Mucosa of descending colon (tissue), 3 donors: ENCODE measurements at regions not wholly inside any gene's neighbourhood (a gene's known extent, or its start where the extent isn't known, plus 50 kb on each side); places are given as distances from the start of the nearest gene placed in this dataset.

Experiments used
- ATAC-seq: fragments of 200-7000 bp; cut with Tn5 transposase; one replicate; pipeline ENCODE4 v1.9.1; 2020; ENCODE audit warnings: mild to moderate bottlenecking, moderate library complexity
- DNase-seq, 3 donors: peaks; one replicate each; pipeline ENCODE4 v3.0.0-alpha.2; 2020
- H3K36me3 ChIP-seq: fragments of 200-600 bp; one replicate; pipeline ENCODE4 v1.8.0; 2021; ENCODE audit warnings: low read depth, mild to moderate bottlenecking
- H3K4me1 ChIP-seq: fragments of 200-600 bp; one replicate; pipeline ENCODE4 v1.8.0; 2021; ENCODE audit warnings: low read depth, mild to moderate bottlenecking
- H3K4me3 ChIP-seq: fragments of 200-600 bp; one replicate; pipeline ENCODE4 v1.8.0; 2021; ENCODE audit warnings: mild to moderate bottlenecking
- H3K9me3 ChIP-seq: fragments of 200-600 bp; one replicate; pipeline ENCODE4 v1.8.0; 2021; ENCODE audit warnings: mild to moderate bottlenecking
- intact Hi-C, 2 donors: fragments of 100-400 bp; cut with DNase I in 1 of 2; cut with micrococcal nuclease in 1 of 2; formaldehyde crosslinking; loops; one replicate each; pipeline versions ENCODE4 v1.11.0 to v1.11.1; 2022; cut with DNase I, micrococcal nuclease
- TF ChIP-seq, protein P1 (sequence below): fragments of 200-600 bp; IDR thresholded peaks from one replicate; pipeline ENCODE4 v1.8.0; 2022; ENCODE audit warnings: antibody characterized with exemption, mild to moderate bottlenecking
- donor health status: DM: no; HTN: no; CAD: no; lungs with moderate emphysema.
- donor health status: DM: no; HTN: no; CAD: no.
- donor health status: DM: no; HTN: yes; CAD: no.

GRCh38 chr11:107276077-107276476, 181.5 kb downstream of the CWF19L2 start:
- Histone ChIP-seq H3K4me1 (no peaks in the 10 kb centered on the region), H3K4me3 (no peak overlapping the region), H3K36me3 (no peaks in the 10 kb centered on the region), H3K9me3 (no peaks in the 10 kb centered on the region)
- DNase-seq: no peak
- intact Hi-C loops: no loop called here
- ATAC-seq: no peak
- TF ChIP-seq, protein P1, sequence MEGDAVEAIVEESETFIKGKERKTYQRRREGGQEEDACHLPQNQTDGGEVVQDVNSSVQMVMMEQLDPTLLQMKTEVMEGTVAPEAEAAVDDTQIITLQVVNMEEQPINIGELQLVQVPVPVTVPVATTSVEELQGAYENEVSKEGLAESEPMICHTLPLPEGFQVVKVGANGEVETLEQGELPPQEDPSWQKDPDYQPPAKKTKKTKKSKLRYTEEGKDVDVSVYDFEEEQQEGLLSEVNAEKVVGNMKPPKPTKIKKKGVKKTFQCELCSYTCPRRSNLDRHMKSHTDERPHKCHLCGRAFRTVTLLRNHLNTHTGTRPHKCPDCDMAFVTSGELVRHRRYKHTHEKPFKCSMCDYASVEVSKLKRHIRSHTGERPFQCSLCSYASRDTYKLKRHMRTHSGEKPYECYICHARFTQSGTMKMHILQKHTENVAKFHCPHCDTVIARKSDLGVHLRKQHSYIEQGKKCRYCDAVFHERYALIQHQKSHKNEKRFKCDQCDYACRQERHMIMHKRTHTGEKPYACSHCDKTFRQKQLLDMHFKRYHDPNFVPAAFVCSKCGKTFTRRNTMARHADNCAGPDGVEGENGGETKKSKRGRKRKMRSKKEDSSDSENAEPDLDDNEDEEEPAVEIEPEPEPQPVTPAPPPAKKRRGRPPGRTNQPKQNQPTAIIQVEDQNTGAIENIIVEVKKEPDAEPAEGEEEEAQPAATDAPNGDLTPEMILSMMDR: no peak

GRCh38 chr11:107275632-107276031, 182.0 kb downstream of the CWF19L2 start:
- no peak overlapping the region for H3K4me3 ChIP-seq
- no peaks in the 10 kb centered on the region for H3K9me3 ChIP-seq
- intact Hi-C loops: no loop called here
- TF ChIP-seq, protein P1: no peak
- ATAC-seq (no peak), DNase-seq (no peak)
- no peaks in the 10 kb centered on the region for H3K4me1 ChIP-seq
- no peaks in the 10 kb centered on the region for H3K36me3 ChIP-seq

DNA sequence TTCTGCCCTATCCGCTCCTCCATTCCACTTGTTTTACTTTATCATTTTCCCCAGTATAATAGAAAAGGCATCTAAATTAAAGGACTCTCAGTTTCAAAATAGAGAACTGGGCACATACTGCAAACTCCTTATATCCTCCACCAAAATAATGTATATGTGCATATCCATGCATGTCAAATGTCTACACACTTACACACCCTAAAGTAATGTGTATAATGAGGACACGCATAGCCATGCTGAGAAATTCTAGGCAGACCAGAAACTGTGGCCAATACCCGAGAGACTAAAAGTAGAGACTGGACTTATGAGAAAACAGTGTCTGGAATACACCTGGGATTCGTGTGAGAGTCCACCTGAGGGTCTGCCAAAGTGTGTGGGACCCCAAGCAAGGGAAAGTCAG, 183.5 kb downstream of the CWF19L2 start:
- ATAC-seq: no peak
- Histone ChIP-seq H3K9me3 (no peaks in the 10 kb centered on the region), H3K4me3 (no peak overlapping the region), H3K4me1 (no peaks in the 10 kb centered on the region), H3K36me3 (no peaks in the 10 kb centered on the region)
- no peak for DNase-seq
- TF ChIP-seq, protein P1: no peak
- intact Hi-C loops: no loop called here

DNA sequence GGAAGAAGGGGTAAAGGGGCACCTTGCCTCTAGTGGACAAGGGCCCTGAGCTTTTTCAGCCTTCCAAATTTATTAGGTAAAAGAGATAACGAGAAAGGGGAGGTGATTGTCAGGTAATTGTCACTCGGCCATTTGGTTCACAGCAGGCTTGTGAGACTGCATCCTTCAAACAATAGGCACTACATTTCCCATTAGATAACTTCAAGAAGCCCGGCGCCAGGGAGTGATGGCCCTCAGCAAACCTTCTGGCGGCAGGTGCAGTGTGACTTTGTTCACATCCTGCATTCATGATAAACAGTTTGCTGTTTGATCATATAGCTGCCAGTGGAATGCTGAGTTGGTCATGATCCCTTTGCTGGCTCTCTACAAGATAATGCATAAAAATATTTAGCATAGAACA, 185.1 kb downstream of the CWF19L2 start:
- no peaks in the 10 kb centered on the region for H3K4me1 ChIP-seq
- no peak for DNase-seq
- H3K4me3 ChIP-seq: no peak overlapping the region
- ATAC-seq: no peak
- intact Hi-C loops: no loop called here
- no peaks in the 10 kb centered on the region for H3K36me3 ChIP-seq
- H3K9me3 ChIP-seq: no peaks in the 10 kb centered on the region
- TF ChIP-seq, protein P1: no peak

- no peaks in the 10 kb centered on the region for H3K4me1 ChIP-seq
- intact Hi-C loops: no loop called here
- TF ChIP-seq, protein P1: no peak
- no peaks in the 10 kb centered on the region for H3K9me3 ChIP-seq
- ATAC-seq (peak; percentile 54), DNase-seq (no peak)
- no peak overlapping the region for H3K4me3 ChIP-seq
- no peaks in the 10 kb centered on the region for H3K36me3 ChIP-seq
Measured at GRCh38 chr11:107271425-107271824, 186.2 kb downstream of the CWF19L2 start.

DNA sequence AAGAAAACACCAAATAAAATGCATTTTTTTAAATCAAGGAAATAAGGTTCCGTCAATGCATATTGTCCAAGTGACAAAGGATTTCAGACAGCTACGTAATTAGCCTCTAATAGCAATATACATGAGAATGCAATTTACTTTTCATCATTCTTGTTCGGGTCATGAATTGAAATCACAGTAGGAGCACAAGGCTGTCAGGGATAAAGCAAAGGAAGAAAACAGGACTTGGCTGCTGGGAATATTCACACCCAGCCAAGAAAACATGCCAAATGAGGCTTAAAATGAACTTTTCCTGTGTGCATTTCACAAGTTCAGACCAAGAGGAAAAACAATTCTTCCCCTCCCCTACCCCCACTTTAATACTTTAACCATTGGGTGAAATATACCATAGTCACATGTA, 188.6 kb downstream of the CWF19L2 start:
- Histone ChIP-seq H3K4me3 (no peak overlapping the region), H3K4me1 (no peaks in the 10 kb centered on the region), H3K9me3 (no peaks in the 10 kb centered on the region), H3K36me3 (no peaks in the 10 kb centered on the region)
- DNase-seq (no peak), ATAC-seq (no peak)
- TF ChIP-seq, protein P1: no peak
- intact Hi-C loops: no loop called here
